Coronary artery (tissue), 2 donors: ENCODE measurements at regions not wholly inside any gene's neighbourhood (a gene's known extent, or its start where the extent isn't known, plus 50 kb on each side); places are given as distances from the start of the nearest gene placed in this dataset.

Experiments used
- DNase-seq: peaks from one replicate; pipeline ENCODE4 v3.0.0-alpha.2; 2017; ENCODE audit warnings: low spot score
- H3K27ac ChIP-seq, 2 donors: fragments of 200-600 bp; sonication (generic); one replicate each; pipeline ENCODE4 v1.5.1; 2016 to 2019
- H3K4me3 ChIP-seq: fragments of 200-600 bp; sonication (generic); 2 replicates; pipeline ENCODE4 v1.5.1; 2016; ENCODE audit warnings: mild to moderate bottlenecking, moderate library complexity
- TF ChIP-seq, protein P1 (sequence below): fragments of 200-600 bp; sonication (generic); IDR thresholded peaks from one replicate; pipeline ENCODE4 v1.5.1; 2019; ENCODE audit warnings: antibody characterized with exemption

DNA sequence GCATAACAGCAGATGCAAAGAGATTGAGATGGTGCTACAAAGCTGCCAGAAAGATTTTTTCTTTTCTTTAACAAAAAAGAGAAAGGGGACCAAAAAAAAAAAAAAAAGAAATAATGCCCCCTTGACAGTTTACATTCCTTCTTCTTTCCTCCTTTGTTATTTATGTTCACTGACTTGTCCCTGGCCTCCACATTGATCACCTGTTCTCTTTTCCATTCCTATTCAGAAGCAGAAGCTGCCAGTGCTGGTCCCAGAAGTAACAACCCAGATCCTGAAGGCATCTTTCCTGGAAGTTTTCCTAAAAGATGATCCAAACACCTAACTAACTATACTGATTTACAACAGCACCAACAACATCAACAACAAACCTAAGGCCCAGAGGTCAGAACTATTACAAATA is 728.1 kb downstream of the KCNJ2 start:
- DNase-seq, result no peak
- Histone ChIP-seq H3K27ac (no peak overlapping the region), H3K4me3 (no peak overlapping the region)
- TF ChIP-seq, protein P1, sequence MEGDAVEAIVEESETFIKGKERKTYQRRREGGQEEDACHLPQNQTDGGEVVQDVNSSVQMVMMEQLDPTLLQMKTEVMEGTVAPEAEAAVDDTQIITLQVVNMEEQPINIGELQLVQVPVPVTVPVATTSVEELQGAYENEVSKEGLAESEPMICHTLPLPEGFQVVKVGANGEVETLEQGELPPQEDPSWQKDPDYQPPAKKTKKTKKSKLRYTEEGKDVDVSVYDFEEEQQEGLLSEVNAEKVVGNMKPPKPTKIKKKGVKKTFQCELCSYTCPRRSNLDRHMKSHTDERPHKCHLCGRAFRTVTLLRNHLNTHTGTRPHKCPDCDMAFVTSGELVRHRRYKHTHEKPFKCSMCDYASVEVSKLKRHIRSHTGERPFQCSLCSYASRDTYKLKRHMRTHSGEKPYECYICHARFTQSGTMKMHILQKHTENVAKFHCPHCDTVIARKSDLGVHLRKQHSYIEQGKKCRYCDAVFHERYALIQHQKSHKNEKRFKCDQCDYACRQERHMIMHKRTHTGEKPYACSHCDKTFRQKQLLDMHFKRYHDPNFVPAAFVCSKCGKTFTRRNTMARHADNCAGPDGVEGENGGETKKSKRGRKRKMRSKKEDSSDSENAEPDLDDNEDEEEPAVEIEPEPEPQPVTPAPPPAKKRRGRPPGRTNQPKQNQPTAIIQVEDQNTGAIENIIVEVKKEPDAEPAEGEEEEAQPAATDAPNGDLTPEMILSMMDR, result no peak

DNA sequence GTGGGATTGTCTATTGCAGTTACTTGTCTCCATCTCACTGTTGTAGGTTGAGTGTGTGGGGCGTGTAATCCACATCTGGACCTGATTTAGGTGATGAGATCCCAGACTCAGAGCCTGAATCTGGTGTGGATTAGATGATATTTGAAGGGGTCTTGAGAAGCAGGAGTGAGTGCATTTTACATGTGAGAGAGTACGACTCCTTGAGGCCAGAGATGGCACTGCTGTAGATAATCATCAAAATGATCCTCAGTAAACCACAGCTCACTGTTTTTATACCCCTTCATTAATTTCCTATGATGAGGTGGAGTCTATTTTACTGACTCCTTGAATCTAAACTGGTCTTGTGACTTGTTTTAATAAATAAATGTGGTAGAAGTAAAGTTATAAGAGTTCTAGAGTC is 732.5 kb downstream of the KCNJ2 start:
- TF ChIP-seq, protein P1, result no peak
- DNase-seq, result no peak

GRCh38 chr17:70905796-70906195 is 736.5 kb downstream of the KCNJ2 start:
- H3K27ac ChIP-seq, result peak overlapping the region; percentile 46 to 63
- TF ChIP-seq, protein P1, result no peak
- no peak for DNase-seq

More for the DNA sequence above, 732.5 kb downstream of the KCNJ2 start:
- no peak overlapping the region for H3K4me3 ChIP-seq
- no peak overlapping the region for H3K27ac ChIP-seq

GRCh38 chr17:70906808-70907207 is 737.5 kb downstream of the KCNJ2 start:
- Histone ChIP-seq H3K27ac (no peak overlapping the region), H3K4me3 (no peak overlapping the region)
- no peak for DNase-seq
- TF ChIP-seq, protein P1, result no peak

More at GRCh38 chr17:70905796-70906195, 736.5 kb downstream of the KCNJ2 start:
- H3K4me3 ChIP-seq, result no peak overlapping the region

GRCh38 chr17:70912716-70913485 is 743.6 kb downstream of the KCNJ2 start:
- no peak for DNase-seq

GRCh38 chr17:70916469-70916868 is 747.1 kb downstream of the KCNJ2 start:
- TF ChIP-seq, protein P1, result no peak
- no peak overlapping the region for H3K27ac ChIP-seq
- no peak for DNase-seq
- H3K4me3 ChIP-seq, result no peak overlapping the region

More at GRCh38 chr17:70912716-70913485, 743.6 kb downstream of the KCNJ2 start:
- Histone ChIP-seq H3K27ac (peak overlapping the region; percentile 42 to 44), H3K4me3 (no peak overlapping the region)
- TF ChIP-seq, protein P1, result no peak

- TF ChIP-seq, protein P1, result no peak
- H3K4me3 ChIP-seq, result no peak overlapping the region
- H3K27ac ChIP-seq, result no peak overlapping the region
- DNase-seq, result no peak
These were observed 749.9 kb downstream of the KCNJ2 start for GRCh38 chr17:70919241-70919640.
